ENCODE measurements at regions not wholly inside any gene's neighbourhood (a gene's known extent, or its start where the extent isn't known, plus 50 kb on each side); places are given as distances from the start of the nearest gene placed in this dataset.
"Not testable (repeated sequence)": the region's sequence is repeated elsewhere in the genome, so short reads cannot be mapped to it uniquely, and the experiment has no call there.

DNA sequence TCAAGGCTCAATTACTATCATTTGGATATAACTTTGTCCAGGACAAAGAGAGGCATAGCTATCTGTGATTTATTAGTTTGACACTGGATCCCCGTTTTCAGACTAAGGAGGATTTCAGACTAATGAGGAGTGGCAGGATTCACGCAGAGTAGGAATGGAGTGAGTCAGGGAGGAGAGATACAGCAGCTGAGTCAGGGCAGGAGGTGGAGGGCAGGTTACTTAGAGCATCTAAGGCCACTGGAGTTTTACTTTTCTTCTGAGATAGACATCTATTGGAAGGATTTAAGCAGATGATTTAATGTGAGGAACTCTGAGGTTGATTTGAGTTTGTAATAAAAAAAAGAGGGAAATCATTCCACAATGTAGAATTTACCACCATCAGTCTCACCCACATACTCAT is 110.6 kb downstream of the RPIA start:
- not testable (repeated sequence) for H3K4me3 ChIP-seq (ENCODE audit: low read length); DNase-seq (ENCODE audit: low read depth, low spot score)

DNA sequence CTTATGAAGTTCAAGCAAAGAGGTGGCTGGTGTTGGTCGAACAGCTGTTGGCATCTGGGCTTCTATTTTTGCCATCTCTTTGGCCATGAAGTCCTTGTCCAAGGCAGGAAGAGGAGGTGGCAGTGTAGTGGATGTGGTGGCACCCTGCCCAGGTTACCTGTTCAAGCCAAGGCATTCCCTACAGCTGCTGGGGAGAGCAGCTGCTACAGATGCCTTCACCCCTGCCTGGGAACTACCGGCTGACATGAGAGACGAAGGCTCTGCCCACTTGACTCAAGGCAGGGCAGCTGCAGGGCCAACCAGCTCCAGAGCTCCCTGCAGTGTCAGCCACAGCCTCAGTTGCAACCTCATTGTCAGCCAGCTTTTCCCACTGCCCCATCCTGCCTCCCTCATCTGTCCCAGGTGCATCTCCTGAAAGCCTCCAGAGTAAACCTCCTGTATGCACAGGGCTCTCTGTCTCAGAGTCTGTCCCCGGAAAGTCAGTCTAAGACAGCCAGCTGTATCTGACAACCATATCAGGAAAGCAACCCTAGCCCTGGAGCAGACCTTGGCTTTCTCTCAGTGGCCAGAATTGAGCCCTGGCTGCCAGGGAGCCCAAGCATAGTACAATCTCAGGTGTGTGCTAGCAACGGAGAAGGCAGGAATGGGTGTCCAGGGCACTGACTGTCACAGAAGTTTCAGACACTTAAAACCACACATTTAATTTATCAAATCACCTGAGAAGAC is 115.9 kb downstream of the RPIA start:
- H3K4me3 ChIP-seq (ENCODE audit: low read length), result no peak overlapping the region
- DNase-seq (ENCODE audit: low read depth, low spot score), result no peak

DNA sequence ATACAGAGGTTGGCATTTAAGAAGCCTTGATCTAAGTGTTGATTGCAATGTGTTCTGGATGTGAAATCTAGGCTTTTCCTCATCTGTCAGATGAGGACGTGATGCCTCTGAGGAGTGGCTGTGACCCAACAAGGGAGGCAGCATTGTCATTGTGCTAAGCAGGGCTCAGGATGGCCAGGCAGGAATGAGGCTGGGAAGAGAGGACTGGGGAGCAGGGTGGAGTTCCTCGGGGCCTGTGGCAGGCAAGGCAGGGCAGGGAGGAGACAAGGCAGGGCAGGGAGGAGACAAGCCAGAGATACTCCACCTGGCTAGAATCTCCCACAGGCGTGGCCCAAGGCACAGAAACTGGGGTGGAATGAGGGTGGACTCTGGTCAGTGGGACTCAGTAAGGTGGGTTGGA is 116.6 kb downstream of the RPIA start:
- no peak for DNase-seq (ENCODE audit: low read depth, low spot score)
- no peak overlapping the region for H3K4me3 ChIP-seq (ENCODE audit: low read length)

DNA sequence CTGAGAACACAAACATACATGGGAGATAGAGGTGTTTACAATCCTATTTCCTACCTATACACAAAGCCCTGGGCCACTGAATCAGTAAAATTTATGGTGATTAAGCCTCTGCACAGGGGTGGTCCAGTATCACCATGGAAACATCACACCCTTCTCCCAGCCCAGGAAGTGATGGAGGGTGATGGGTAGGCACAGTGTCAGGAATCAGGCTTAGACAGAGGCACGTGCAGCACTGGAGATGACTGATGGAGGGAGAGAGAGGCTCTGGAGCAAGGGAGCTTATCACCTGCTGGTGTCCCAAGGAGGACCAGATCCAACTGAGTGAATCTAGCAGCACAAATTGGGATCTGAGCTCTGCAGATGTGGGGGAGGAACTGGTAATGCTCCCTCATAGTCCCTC is 117.2 kb downstream of the RPIA start:
- H3K4me3 ChIP-seq (ENCODE audit: low read length), result no peak overlapping the region
- DNase-seq (ENCODE audit: low read depth, low spot score), result no peak

DNA sequence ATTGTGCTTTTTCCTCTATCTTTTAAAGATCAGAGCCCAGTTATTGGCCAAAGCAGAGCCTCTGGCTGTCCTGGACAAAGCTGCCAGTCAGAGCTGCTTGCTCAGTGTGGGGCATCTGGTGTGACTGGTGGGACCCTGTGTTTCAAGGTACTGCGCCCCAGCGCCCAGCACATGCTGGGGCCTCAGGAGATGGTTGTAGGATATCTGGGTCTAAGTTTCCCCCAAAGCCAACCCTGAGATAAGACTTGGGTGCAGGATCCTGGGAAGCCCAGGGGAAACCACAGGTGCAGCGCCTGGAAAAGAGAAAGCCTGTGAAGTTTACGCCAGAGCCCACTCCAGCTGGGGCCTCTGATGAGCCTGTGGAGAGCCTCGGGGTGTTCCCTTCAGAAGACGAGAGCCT is 117.7 kb downstream of the RPIA start:
- DNase-seq (ENCODE audit: low read depth, low spot score), result no peak
- H3K4me3 ChIP-seq (ENCODE audit: low read length), result no peak overlapping the region

DNA sequence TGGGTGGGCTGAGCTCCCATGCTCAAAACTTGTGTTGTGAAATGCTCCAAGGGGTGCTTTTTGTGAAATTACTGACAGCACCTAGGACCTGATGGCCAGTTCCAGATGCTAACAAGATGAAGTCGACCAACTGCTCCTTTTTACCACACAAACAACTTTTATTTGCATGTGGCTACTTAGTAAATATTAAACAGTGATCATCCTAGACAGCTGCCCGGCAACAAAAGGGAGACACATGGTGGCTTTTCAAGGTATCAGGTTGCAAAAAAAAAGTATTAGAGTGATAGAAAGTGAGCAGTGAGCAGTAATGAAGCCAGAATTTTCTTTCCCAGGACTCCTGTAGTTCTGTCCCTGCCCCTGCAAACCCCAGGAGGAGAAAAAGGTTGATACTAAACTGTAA is 118.5 kb downstream of the RPIA start:
- no peak for DNase-seq (ENCODE audit: low read depth, low spot score)
- no peak overlapping the region for H3K4me3 ChIP-seq (ENCODE audit: low read length)

DNA sequence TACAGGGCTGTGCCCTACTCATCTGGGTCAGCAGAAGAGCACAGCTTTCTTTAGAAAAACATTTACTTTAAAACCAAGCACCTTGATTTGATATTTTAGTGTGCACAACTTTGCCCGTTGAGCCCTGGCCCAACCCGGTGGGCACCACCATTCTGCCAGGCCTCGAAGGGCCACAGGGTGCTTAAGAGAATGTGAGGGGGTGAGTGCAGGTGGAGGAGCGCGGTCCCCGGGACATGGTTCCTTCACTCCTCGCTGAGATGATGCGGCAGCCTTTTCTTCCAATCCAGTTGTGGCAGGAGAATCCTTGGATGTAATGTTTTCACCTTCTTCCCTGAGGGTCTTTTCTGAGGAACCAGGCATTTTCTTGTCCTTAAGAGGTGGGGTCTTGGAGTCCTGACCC is 119.0 kb downstream of the RPIA start:
- no peak overlapping the region for H3K4me3 ChIP-seq (ENCODE audit: low read length)
- no peak for DNase-seq (ENCODE audit: low read depth, low spot score)

DNA sequence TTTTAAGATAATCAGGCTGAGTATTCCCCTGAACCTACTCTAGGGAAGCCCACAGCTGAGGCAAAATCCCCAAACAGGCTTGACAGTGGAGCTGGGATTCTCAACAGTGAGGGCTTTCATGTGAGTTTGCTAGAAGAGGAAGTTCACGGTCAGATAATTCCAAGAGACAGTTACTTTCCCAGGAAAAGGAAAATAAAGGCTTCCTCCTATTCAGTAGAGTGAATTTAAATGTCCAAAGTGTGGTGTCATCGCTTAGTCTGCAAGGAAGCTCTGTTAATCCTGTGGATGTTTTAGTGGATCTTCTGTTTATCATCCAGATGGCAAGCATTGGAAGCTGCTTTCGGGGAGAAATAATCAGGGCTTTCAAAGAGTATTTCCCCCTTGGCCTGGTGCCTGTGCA is 119.8 kb downstream of the RPIA start:
- H3K4me3 ChIP-seq (ENCODE audit: low read length), result no peak overlapping the region
- no peak for DNase-seq (ENCODE audit: low read depth, low spot score)

DNA sequence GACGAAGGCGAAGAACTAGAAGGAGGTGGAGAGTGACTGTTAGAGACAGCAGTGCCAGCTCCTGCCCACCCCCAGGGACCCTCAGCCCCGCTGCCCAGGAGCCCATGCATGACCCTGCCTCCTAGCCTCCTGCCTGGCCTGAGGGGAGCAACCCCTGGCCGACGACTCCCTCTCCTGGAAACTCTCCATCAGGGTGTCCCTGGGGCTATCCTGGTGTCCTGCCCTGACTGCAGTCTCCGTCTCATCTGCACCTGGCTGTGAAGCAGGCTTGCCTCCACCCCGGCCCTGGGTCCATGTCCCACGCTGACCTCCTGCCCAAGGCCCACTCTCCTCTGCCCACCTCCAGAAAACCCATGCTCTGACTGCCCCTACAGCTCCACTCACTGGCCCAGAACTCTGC is 120.2 kb downstream of the RPIA start:
- no peak for DNase-seq (ENCODE audit: low read depth, low spot score)
- H3K4me3 ChIP-seq (ENCODE audit: low read length), result no peak overlapping the region

DNA sequence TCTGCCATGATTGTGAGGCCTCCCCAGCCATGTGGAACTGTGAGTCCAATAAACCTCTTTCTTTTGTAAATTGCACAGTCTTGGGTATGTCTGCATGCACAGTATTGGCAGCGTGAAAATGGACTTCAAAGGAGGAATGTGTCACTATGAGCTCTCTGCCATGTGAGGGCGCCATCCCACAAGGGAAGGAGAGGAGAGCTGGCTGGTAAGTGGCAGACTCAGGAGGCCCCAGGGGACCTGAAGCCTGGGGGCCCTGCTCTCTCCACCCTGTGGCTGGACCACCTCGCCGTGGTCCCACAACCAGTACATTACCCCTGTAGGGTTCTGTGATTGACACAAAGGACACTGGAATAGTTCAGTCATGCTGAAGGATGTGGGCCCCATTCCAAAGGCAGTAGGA is 122.1 kb downstream of the RPIA start:
- no peak for DNase-seq (ENCODE audit: low read depth, low spot score)
- H3K4me3 ChIP-seq (ENCODE audit: low read length), result no peak overlapping the region

DNA sequence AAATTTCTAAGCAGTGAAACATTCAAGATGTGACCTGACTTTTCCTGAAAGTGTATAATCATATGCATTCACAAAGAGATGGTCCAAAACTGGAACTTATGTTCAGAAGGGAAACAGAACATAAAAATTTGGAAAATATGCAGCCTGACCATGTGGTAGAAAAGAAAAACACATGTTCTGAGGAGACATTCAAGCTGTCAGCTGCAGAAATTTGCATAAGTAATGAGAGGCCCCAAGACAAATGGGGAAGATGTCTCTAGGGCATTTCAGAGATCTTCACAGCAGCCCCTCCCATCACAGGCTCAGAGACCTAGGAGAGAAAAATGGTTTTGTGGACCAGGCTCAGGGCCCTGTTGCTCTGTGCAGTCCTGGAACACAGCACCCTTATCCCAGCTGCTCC is 123.8 kb downstream of the RPIA start:
- no peak for DNase-seq (ENCODE audit: low read depth, low spot score)
- H3K4me3 ChIP-seq (ENCODE audit: low read length), result no peak overlapping the region

DNA sequence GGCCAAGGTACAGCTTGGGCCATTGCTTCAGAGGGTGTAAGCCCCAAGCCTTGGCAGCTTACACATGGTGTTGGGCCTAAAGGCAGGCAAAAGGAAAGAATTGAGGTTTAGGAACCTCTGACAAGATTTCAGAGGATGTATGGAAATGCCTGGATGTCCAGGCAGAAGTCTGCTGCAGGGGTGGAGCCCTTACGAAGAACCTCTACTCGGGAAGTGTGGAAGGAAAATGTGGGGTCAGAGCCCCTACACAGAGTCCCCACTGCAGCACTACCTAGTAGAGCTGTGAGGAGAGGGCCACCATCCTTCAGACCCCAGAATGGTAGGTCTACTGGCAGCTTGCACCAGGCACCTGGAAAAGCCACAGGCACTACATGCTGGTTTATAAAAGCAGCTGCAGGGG is 124.2 kb downstream of the RPIA start:
- DNase-seq (ENCODE audit: low read depth, low spot score), result no peak
- no peak overlapping the region for H3K4me3 ChIP-seq (ENCODE audit: low read length)

DNA sequence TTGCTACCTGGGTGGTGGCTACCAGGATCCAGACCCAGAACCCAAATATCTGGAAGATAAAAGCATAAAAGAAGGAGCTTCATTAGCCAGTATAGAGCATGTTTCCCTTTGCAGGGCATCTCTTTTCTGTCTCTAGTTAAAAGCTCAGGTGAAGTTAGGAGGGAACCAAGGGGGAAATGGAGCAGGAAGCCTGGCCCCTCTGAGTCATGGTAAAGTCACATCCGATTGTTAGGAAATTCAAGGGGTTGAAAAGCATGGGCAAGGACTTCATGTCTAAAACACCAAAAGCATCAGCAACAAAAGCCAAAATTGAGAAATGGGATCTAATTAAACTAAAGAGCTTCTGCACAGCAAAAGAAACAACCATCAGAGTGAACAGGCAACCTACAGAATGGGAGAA is 126.9 kb downstream of the RPIA start:
- DNase-seq (ENCODE audit: low read depth, low spot score), result no peak
- H3K4me3 ChIP-seq (ENCODE audit: low read length), result no peak overlapping the region

DNA sequence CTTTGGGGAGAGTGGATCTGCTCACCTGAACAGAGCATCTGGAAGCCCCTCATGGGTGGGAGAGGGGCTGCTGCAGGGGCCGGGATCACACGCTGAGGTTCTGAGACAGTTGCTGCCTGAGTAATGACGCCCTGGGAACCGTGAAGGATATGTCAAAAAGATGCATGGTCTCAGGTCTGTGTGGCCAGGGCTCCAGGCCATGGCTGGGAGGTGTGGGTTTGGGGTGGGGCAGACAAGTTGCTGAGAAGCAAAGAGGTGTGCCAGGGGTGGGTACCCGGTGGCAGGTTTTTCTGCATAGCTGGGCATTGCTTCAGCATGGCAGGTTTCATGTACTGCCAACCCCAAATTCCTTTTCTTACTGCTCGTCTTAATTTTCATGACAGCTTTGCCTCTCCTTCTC is 133.5 kb downstream of the RPIA start:
- H3K4me3 ChIP-seq (ENCODE audit: low read length), result no peak overlapping the region

DNA sequence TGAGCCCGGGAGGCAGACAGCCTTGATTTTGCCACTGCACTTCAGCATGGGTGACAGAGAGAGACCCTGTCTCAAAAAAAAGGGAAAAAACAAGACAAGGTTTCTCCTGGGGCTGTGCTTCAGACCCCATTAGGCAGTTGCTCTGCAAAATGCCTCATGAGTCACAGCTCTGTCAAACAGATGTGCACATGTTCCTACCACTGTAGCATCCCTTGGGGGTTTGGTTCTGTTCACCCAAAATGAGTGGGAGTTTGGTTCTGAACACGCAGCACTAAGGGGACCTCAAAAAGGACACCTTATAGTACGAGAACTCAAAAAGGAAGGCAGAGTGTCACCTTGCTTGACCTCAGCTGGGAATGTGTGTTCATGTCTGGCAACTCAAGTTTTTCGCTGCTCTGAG is 134.9 kb downstream of the RPIA start:
- no peak overlapping the region for H3K4me3 ChIP-seq (ENCODE audit: low read length)
- DNase-seq (ENCODE audit: low read depth, low spot score), result no peak

More for the DNA sequence above, 133.5 kb downstream of the RPIA start:
- no peak for DNase-seq (ENCODE audit: low read depth, low spot score)

DNA sequence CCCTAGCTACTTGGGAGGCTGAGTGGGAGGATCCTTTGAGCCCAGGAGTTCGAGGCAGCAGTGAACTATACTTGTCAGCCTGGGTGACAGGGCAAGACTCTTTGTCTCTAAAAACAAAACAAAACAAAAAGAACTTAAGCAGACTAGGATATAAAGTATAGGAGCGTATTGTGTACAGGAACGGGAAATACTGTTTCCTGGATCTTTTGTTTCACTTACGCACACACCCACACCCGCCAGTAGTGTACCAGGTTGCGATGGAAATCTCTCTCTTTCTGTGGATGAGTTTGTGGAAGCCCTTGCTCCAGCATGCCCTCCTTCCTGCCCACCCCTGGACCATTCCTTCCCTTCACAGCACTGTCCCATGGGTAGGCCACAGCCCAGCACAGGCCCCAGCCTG is 136.3 kb downstream of the RPIA start:
- DNase-seq (ENCODE audit: low read depth, low spot score), result no peak

DNA sequence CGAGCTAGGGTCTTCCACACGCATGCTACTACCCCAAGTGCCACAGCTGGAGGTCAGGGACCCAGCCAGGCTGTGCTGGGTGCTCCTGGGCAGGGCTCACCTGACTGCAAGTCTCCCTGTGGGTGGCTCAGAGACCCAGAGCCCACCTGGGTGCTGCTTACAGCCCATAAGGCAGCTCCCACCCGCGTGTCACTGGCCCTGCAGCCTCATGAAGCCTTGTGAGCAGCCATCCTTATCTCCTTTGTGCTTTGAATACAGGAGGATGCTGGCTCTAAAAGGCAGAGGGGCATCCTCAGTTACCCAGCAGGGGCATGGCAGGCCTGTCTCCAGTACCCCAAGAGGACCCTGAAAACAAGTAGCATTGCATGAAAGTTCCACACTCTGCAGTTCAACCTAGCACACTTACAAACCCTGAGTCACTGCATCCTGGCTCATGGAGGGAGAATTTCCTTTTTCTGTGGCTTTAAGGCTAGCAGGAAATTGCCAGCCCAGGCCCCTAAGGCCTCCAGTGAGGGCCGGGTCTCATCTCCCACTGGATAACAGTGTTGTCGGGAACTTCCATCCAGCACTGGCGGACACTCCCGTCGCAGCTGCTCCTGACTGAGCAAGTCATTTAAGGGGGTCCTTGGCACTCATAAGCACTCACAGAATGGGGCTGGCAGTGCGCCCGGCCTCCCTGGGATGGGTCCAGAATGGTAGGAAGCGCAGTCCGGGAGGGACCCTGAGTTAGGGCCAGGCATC is 137.1 kb downstream of the RPIA start:
- H3K4me3 ChIP-seq (ENCODE audit: low read length), result no peak overlapping the region
- DNase-seq (ENCODE audit: low read depth, low spot score), result no peak

More for the DNA sequence above, 136.3 kb downstream of the RPIA start:
- H3K4me3 ChIP-seq (ENCODE audit: low read length), result no peak overlapping the region

DNA sequence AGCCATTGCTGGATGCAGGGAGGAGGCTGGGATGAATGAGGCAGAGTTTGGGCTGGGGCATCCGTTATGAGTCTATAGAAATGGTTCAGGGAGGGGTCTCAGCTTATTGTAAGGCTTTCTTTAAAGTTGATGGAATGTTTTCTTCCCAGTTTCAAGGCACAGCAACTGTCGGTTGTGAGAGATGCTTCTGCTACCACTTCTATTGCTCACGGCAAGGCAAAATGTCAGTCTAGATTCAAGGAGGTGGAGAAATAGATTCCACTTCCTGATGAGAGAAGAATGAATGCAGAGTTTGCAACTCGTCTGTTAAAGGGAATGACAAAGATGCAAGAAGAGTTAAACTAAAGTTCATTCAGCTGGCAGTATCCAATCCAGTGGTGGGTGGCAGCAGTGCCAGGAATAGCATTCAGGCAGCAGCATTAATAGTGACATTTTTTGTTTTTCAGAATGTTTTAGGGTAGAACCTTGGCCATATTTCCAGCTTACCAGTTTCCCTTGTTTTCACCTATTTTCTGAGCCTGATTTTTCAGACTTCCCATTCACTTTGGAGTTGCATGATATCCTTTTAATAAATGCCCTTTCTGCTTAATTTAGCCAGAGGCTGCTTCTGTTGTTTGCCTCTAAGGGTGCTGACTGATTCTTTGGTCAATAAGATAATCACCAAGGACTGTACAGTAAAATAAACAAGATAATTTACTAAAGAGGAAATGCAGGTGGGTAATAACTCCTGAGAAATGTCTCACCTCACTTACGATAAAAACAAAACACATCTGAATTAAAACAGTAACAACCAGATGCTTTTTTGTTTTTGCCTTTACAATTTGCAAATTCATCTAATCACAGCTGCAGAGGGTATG is 138.4 kb downstream of the RPIA start:
- DNase-seq (ENCODE audit: low read depth, low spot score), result no peak
- no peak overlapping the region for H3K4me3 ChIP-seq (ENCODE audit: low read length)

DNA sequence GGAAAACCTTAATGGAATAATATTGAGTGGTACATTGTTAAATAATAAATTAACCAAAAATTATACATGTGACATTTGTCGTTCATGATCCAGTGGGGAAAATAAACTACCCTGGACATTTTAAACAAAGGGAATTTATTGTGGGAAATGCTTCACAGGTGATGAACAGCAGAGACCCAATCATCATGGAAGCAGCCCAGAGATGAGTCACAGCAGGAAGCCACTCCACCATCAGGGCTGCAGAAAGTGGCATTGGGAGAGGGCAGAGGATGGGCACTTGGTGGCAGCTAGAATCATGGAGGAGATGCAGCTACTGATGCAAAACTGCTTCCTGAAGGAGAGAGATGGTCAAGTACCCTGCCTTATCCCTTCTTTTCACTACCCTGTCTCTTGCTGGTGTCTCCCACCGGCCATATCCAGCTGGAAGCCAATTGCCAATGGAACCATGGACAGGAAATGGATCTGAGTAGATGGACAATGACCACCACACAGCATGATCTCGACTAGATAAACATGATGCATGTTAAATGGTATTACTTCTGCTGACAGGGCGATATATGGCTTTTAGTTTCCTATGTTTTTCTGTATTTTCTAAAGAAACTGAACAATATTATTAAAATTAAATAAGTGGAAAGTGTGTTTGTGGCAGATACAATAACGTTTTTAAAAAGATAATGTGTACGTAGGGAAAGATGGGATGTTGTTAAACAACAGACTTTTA is 139.8 kb downstream of the RPIA start:
- DNase-seq (ENCODE audit: low read depth, low spot score), result no peak
- no peak overlapping the region for H3K4me3 ChIP-seq (ENCODE audit: low read length)

Data from Jurkat, Clone E6-1 (cell line).